Loucy (cell line): ENCODE measurements at regions not wholly inside any gene's neighbourhood (a gene's known extent, or its start where the extent isn't known, plus 50 kb on each side); places are given as distances from the start of the nearest gene placed in this dataset.

Experiments used
- EZH2phosphoT487 ChIP-seq: fragments of 200-600 bp; IDR thresholded peaks from 2 replicates; pipeline ENCODE4 v1.6.1; 2018; ENCODE audit warnings: antibody characterized with exemption, mild to moderate bottlenecking, moderate library complexity, borderline replicate concordance
- TF ChIP-seq, protein P1 (sequence below): fragments of 200-600 bp; sonication (generic); conservative IDR thresholded peaks from 2 replicates; pipeline ENCODE4 v1.5.1; 2014; ENCODE audit warnings: mild to moderate bottlenecking, antibody characterized with exemption, low read length

DNA sequence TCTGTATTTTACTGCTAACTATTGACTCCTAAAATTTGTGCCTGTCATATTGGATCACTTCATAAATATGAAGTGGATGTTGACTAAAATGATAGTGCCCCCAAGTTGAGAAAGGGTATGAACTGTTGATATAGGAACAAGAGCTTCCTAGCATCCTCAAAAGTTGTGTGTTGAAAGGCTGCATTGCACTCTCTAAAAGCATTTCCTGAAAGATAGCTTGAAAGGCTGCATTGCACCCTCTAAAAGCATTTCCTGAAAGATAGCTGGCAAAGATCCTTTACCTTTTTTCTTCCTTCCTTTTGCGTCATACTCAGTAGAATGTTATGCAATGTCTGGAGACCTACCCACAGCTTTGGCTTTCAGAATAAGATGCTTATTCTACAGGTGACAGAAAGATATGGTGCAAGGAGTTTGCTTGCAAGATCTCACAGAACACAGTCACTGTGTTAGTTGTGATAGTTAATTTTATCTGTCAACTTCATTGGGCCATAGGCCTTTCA is 274.6 kb upstream of the GALNTL6 start:
- TF ChIP-seq, protein P1, sequence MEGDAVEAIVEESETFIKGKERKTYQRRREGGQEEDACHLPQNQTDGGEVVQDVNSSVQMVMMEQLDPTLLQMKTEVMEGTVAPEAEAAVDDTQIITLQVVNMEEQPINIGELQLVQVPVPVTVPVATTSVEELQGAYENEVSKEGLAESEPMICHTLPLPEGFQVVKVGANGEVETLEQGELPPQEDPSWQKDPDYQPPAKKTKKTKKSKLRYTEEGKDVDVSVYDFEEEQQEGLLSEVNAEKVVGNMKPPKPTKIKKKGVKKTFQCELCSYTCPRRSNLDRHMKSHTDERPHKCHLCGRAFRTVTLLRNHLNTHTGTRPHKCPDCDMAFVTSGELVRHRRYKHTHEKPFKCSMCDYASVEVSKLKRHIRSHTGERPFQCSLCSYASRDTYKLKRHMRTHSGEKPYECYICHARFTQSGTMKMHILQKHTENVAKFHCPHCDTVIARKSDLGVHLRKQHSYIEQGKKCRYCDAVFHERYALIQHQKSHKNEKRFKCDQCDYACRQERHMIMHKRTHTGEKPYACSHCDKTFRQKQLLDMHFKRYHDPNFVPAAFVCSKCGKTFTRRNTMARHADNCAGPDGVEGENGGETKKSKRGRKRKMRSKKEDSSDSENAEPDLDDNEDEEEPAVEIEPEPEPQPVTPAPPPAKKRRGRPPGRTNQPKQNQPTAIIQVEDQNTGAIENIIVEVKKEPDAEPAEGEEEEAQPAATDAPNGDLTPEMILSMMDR = no peak
- TF ChIP-seq EZH2phosphoT487 = no peak
